ENCODE measurements at regions not wholly inside any gene's neighbourhood (a gene's known extent, or its start where the extent isn't known, plus 50 kb on each side); places are given as distances from the start of the nearest gene placed in this dataset.

GRCh38 chr19:27580906-27581305 is 1632.0 kb downstream of the UQCRFS1 start:
- H3K4me3 ChIP-seq (ENCODE audit: low read depth, low read length): no peak overlapping the region
- H3K27ac ChIP-seq (ENCODE audit: extremely low read depth, low read depth, low read length): no peak overlapping the region
- TF ChIP-seq ZNF2 (tag by site-specific recombination; IDR thresholded peaks at IDR 0.05): no peak
- no peak for TF ChIP-seq ZBTB11 (tag by site-specific recombination; conservative IDR thresholded peaks at IDR 0.05; ENCODE audit: low read depth)
- TF ChIP-seq IKZF3 (tag by site-specific recombination; IDR thresholded peaks at IDR 0.05): no peak
- H3K4me1 ChIP-seq (ENCODE audit: control insufficient read depth, insufficient read depth, low read length): no peaks in the 10 kb centered on the region
- ChIA-PET POLR2A (no interaction called here), CTCF (no interaction called here)
- no peaks in the 10 kb centered on the region for H3K36me3 ChIP-seq (ENCODE audit: control insufficient read depth in 2 of 2, insufficient read depth in 1 of 2, low read length in 2 of 2)
- H3K9me3 ChIP-seq (ENCODE audit: control insufficient read depth, insufficient read depth, low read depth, low read length): no peaks in the 10 kb centered on the region
